ENCODE measurements at regions not wholly inside any gene's neighbourhood (a gene's known extent, or its start where the extent isn't known, plus 50 kb on each side); places are given as distances from the start of the nearest gene placed in this dataset.
"Not testable (repeated sequence)": the region's sequence is repeated elsewhere in the genome, so short reads cannot be mapped to it uniquely, and the experiment has no call there.

DNA sequence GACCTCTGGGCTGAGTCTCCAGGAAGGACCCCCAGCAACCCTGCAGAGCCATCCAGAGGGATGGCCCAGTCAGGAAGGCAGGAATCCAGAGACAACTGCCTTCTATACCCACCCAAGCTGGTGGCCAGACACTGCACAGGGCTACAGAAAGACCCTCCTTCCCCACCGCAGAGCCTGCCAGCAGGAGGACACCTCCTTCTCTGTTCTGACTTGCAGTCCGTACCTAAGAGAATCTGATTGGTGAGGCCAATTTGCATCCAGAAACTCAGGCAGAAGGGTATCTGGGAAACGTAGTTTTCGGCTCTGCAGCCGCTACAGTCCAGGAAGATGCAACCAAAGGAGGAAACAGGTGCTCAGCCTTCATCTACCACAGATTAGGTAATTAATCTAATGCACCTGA lies 155.4 kb upstream of the FRG1 start:
- no peak overlapping the region for H3K4me3 ChIP-seq (ENCODE audit: low read depth, low read length)

DNA sequence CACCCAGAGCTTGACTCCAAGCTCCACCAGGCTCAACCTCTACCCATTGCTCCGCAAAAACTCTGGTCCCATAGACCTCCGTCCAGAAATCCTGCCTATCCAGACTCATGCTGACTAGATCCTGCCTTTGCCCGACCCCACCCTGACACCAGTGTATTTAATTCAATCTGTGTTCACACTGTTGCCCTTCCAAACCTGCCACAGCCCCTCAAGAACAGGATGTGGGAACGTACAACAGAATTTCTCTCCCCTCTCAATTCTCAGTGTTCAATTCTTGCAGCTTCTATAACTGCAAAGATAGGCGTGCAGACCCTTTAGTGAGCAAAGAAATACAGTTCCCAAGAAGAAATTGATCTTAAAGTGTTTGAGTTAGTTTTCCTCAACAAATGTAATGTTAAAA lies 154.2 kb upstream of the FRG1 start:
- H3K4me3 ChIP-seq (ENCODE audit: low read depth, low read length), result no peak overlapping the region

DNA sequence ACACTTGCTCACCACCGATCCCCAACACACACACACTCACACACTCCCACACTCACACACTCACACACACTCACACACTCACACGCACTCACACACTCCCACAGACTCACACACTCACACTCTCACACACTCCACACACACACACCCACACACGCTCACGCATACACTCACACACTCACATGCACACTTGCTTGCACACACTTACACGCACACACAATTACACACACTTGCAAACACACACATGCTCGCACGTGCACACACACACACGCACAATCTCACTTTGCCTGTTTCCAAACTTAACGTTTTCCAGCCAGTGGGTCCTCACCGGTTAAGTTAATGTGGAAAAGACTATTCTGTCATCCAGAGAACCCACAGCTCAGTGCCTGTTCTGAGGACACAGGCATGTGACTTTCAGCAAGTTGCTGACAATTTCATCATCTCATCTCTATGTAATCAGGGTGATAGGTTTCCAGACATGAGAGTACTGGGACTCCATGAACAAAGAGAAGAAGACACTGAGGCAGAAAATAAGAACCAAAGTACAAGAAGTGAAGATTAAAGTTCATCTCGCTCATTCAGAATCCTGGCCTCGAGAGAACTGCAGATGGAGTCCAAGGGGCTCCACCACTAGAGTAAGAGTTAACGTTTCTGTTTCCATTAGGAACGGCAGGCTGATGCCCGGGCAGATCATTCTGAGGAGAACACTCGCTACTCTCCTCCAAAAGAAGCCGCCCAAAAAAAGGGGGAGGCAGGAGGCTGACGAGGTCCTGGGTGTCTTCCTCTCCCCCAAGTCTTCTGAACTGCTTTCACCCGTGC lies 153.2 kb upstream of the FRG1 start:
- no peak overlapping the region for H3K4me3 ChIP-seq (ENCODE audit: low read depth, low read length)

DNA sequence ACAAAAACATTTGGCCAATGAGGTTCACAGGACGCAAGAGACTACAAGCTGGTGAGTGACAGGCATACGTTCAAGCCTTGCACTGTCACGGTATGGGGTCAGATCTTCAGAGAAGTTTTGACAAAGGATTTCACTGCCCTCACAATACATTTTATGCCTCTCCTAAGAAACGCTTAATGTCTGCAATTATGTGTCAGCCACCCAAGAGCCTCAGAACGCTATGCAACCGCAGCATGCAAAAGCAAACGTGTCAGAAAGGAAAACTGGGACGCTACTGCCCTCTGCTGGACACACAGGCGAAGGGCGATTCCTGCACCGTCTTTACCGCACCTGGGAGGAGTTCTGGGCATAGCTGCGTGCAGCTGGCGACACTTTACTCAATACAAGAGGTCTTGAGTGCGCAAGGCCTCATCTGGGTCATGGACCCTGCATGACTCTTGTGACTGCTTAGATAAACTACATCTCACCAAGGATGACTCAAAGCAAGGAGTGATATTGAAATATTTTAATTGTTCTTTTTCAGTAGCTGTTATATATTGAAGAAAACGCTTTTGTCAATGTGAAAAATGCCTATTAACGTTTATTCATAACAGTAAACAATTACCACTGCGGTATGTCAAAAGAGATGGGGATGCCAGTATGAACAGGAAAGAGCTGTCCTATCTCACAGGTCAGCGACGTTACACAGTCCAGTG lies 147.6 kb upstream of the FRG1 start:
- no peak overlapping the region for H3K4me3 ChIP-seq (ENCODE audit: low read depth, low read length)

DNA sequence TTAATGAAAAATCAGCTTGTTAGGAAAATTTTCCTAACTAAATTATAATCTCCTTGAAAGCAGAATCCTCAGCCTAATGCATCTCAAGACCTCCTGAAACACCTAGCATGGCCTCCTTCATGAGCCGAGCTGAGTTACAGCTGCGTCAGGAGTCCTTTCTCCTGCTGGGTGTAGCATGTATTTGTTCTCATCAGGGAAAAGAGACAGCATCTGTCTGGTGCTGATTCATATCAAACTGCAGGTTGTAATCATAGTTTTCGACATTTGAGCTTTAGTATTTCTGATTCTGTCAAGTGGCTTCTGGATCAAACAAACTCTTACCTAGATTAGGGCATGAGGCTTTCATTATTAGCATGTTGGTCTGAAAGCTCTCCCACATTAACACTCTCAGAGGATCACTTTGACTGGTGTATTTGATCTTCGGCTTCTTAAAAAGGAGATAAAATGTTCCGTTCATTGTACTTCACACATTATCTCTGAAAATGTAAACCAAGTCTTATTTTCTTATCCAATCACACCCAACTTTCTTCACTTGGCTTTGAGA lies 140.1 kb upstream of the FRG1 start:
- no peak overlapping the region for H3K4me3 ChIP-seq (ENCODE audit: low read depth, low read length)

DNA sequence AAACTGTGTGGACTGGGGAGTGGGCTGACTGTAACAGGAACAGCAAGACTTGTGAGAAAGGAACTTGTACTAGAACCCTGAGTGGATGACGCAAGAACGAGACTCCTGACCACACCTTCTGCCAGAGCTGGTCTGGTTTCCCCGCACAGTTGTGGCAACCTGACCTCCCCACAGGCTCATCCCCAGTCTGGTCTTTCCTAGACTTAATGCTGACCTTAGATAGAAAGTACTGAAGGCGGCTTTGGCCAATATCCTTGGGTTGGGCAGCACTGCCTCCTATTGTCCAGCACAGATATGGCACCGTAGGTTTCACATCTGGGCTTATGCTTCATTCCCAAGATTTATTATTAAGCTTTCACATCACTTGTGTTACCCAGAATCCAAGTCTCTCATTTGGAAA lies 137.8 kb upstream of the FRG1 start:
- no peak overlapping the region for H3K4me3 ChIP-seq (ENCODE audit: low read depth, low read length)

DNA sequence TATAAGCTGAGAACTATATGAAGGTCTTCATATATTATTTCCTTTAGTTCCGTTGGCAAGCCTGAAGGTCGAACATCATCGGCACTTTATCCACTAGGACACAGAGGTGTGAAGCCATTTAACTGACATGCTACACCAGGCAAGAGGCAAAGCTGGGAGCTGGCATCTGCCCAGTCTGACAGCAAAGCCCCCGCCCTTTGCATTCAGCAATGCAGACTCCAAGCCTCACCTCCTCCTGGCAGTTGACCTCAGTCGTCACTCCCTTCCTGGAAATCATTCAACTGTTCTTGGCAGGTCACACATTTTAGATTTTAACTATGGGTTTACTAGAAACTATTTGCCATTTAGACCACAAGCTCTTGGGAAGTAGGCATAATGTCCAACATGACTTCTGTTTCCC lies 135.8 kb upstream of the FRG1 start:
- H3K4me3 ChIP-seq (ENCODE audit: low read depth, low read length), result no peak overlapping the region

DNA sequence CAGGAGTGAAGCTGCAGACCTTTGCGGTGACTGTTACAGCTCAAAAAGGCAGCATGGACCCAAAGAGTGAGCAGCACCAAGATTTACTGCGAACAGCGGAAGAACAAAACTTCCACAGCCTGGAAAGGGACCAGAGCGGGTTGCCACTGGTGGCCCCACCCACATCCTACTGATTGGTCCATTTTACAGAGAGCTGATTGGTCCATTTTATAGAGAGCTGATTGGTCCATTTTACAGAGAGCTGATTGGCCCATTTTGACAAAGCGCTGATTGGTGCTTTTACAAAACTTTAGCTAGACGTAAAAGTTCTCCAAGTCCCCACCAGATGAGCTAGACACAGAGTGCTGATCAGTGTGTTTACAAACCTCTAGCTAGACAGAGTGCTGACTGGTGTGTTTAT lies 134.2 kb upstream of the FRG1 start:
- H3K4me3 ChIP-seq (ENCODE audit: low read depth, low read length), result no peak overlapping the region

DNA sequence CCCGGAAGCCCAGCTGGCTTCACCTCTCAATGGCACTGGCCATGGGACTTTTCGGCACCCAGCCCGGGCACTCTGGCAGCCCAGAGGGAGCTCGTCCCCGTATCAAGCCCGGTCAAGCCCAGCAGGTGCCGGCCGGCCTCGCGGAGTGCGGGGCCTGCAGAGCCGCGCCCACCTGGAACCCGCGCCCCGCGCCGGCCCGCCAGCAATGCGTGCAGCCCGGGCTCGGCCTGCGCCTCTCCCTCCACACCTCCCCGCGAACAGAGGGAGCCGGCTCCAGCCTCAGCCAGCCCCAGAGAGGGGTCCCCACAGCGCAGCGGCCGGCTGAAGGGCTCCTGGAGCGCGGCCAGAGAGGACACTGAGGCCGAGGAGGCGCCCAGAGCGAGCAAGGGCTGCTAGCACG lies 133.6 kb upstream of the FRG1 start:
- H3K4me3 ChIP-seq (ENCODE audit: low read depth, low read length), result no peak overlapping the region

DNA sequence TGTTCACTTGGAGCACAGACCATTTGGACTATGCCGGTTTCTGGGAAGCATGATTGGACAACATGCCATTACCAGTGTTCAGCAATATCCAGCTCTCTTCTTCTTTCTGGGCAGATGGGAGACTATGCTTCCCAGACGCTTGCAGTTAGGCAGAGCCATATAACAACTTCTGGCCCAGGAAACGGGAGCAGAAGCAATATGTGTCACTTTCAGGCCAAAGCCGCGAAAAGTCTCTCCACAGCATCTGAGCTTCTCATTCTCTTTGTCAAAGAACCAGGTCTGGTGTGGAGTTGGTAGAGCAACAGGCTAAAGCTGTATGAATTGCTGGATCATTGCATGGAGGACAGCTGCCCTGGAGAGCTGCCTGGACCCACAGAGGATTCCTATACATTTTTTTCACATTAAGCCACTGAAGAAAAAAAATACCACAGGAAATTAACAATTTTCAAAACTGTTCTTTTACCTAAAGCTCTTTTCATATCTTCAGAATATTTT lies 131.4 kb upstream of the FRG1 start:
- no peak overlapping the region for H3K4me3 ChIP-seq (ENCODE audit: low read depth, low read length)

DNA sequence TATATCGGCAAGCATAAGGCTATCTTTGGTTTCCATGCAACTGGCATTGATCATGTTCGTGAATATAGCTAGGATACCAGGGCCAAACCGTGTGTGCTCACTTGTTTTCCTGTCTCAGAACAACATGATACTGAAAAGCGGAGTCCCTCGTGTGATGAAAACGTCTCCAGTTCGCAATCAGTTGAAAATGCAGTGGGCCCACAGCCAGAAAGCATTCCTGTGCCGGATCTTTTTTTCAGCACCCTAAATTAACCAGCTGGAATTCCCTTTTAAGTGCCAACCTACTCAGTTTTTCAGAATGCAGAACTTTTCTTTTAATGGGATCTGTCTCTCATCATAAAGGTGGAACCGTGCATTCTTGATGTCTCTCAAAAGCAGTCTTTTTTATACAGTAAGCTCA lies 130.8 kb upstream of the FRG1 start:
- no peak overlapping the region for H3K4me3 ChIP-seq (ENCODE audit: low read depth, low read length)

DNA sequence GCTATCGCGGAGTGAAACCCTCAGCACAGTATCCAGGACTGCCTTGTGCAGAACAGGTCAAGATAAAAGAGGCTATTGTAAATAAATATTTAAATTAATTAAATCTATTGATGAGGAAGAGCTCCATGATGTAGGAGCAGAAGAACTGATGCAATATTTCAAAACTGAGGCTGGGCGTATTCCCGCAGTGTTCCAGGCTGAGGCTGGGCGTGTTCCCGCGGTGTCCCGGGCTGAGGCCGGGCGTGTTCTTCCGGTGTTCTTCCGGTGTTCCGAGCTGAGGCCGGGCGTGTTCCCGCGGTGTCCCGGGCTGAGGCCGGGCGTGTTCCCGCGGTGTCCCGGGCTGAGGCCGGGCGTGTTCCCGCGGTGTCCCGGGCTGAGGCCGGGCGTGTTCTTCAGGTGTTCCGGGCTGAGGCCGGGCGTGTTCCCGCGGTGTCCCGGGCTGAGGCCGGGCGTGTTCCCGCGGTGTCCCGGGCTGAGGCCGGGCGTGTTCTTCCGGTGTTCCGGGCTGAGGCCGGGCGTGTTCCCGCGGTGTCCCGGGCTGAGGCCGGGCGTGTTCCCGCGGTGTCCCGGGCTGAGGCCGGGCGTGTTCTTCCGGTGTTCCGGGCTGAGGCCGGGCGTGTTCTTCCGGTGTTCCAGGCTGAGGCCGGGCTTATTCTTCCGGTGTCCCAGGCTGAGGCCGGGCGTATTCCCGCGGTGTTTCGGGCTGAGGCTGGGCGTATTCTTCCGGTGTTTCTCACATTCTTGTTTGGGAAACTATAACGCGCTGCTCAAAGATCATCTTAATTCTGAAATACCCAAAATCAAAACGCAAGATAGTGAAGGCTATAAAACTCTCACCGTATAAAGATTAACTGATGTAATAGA lies 130.1 kb upstream of the FRG1 start:
- not testable (repeated sequence) for H3K4me3 ChIP-seq (ENCODE audit: low read depth, low read length)

DNA sequence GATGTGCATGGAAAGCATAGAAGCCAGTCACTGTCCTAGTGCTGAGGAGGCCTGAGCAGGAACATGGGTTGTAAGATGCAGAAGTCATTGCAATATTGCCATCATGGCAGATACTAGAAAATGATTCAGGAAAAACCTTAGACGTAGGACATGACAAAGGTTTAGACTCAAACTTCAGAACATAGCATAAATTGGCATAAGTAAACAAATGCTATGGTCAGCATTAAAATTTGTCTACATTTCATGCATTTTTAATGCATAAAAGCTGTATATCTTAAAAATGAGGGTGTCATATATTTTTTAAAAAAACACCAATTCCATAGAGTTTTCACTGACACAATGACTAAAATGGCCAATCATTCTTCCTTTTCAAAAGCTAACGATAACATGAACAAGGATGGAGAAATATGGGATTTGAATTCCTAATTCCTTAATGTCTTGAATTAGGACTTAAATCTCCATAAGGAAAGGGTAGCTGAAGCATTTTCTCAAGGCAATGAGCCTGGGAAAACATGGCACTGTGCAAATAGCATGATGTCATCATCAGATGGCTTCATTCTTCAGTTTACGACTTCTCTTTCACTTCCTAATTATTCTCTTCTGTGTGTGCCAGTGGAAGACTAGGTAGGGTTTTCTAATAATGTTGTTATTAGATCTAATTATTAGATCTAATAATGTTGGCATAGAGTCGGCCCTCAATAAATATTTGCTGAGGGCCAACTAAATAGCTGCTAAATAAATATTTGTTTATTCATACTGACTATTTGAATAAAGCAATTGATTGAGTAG lies 125.1 kb upstream of the FRG1 start:
- no peak overlapping the region for H3K4me3 ChIP-seq (ENCODE audit: low read depth, low read length)

DNA sequence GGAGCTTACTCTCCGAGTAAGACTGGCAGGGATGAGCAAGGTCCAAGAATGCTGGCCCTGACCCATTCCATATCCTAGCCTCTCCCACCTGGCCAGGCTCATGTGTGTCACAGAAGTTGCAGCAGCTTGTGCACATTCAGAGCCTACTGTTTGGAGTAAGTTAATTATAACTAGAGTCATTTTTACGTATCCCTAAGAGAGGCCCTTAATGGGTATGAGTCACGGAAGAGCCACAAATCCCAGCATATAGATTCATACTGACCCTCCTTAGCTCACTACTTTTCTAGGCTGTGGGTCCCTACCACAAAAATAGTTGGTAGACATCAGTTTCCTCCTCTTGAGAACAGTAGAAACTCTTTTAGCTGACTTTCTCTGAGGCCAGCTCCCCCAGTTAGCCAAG lies 118.3 kb upstream of the FRG1 start:
- H3K4me3 ChIP-seq (ENCODE audit: low read depth, low read length), result no peak overlapping the region

DNA sequence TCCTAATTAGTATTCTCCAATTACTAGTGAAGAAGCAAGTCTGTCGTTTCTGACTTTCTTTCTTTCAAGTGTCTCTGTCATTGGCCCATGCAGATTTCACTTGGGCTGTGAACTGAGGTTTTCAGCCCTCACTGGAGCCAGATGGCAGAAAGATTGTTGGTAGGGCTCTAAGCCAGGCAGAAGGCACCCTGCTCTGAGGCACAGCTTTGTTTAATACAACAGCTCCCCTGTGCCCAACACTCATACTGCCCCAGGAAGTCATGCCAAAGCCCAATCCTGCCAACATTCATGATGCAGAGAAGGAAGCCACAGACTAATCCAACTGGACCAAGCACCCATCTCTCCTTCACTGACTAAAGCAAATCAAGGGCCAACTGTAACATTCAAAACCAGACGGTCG lies 117.1 kb upstream of the FRG1 start:
- H3K4me3 ChIP-seq (ENCODE audit: low read depth, low read length), result no peak overlapping the region

DNA sequence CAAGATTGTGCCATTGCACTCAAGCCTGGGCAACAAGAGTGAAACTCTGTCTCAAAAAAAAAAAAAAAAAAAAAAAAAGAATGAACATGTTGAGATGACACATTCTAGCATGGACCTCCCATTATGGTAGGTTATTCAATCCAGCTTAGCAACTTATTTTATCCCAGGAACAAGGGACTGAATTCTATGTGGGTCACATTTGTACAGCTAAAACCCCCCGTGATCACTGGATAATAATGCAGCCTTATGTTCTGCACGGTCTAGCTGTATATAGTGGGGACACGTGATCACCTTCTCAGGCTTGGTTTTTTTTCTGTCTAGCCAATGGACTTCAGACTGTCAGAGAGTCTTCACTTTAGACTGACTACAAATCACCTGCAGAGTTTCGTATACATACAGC lies 115.2 kb upstream of the FRG1 start:
- H3K4me3 ChIP-seq (ENCODE audit: low read depth, low read length), result no peak overlapping the region

DNA sequence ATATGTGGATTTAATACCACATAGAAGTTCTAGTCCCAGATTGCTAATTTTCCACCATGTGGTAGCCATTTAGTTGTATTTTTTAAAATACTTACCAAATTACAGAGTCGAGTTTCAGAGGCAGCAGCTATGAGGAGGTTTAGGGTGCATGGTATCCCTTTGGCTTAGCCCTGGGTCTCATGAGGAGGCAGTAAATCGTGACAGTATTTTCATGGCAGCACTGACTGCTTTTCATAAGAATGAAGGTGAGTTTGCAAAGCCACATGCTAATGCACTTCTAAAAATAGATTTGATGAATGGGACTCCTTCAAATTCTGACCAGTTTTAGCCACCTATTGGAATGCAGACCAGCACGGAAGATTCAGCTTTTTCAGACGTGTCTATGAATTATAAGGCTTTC lies 114.0 kb upstream of the FRG1 start:
- no peak overlapping the region for H3K4me3 ChIP-seq (ENCODE audit: low read depth, low read length)

DNA sequence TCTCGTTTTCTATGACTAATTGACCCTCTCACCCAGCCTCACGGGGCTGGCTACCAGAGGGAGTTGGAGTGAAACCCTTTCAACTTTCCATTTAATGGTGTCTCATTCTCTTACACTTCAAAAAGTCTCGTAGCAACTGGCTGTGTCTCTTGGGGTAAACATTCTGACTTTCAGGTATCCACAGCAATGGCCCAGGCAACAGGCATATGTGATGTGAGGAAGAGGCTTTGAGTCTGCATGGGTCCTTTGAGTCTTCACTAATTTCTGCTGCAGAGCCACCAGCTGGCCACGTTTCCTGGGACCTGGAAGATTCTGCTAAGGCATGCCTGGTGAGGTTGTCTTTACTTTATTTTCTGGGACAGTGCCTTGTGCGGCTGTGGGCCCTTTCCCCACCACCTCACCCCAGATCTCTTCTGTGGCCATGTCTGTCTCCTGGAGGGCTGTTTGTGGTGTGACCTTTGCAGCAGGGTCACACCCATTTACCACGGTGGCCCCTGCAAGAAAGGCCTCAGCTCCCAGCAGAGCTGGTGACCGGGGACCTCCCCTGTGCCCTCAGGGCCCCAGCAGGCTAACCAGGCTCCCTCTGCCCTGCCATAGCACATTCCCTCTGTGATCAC lies 112.5 kb upstream of the FRG1 start:
- no peak overlapping the region for H3K4me3 ChIP-seq (ENCODE audit: low read depth, low read length)

DNA sequence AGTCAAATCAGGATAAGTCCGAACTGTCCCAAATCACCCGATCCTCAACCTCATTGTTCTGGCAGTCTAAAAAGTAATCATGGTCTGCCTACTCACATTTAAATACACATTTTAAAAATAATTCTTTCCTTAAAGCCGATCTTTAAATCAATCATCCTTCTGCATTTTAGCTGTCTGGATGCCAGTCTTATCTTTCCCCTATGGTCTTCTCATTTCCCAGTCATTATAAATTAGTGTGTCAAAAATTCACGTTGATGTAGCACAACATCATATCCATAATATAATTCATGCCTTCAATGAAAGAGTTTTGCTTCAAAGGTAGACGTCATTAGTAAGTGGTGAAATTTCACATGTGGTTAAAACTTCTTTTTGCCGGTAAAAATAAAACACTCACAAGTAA lies 108.1 kb upstream of the FRG1 start:
- no peak overlapping the region for H3K4me3 ChIP-seq (ENCODE audit: low read depth, low read length)

DNA sequence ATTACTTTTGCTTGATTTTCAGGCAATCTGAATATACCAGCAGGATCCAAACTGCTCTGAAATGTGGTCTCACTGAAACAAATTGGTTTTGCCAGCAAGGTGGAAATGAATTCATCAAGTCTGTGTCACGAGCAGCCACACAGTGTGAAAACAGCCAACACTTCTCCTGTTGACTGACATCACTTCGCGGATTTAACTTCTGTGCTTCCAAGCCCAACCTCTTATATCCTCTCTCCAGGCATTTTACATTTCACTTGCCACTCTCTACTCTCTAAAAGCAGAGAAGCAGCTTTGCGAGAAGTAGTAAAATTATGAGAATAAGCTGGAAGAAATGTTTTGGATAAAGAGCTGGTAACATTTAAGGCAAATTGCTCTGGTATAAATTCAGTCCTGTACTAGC lies 106.1 kb upstream of the FRG1 start:
- no peak overlapping the region for H3K4me3 ChIP-seq (ENCODE audit: low read depth, low read length)

Measured in iPS-11a (cell line).